ENCODE measurements at regions not wholly inside any gene's neighbourhood (a gene's known extent, or its start where the extent isn't known, plus 50 kb on each side); places are given as distances from the start of the nearest gene placed in this dataset.

DNA sequence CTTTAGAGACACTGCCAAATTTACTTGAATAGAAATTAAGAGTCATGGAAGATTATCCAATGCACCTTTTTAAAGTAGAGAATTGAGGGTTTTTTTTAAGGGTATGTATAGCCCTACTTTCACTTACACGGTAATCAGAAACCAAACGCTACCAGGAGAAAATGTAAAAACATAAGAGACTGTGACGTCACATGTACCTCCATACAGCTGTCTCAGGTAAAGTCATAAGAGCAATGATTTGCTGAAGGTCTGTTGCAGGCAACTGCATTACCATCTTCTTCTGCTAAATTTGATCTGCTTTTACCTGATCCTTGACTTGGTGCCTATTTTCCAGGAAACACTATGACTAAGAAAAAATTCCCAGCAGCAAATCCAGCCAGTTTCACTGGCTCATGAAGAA is 478.5 kb upstream of the DDX18 start:
- Histone ChIP-seq H3K9me3 (ENCODE audit: control insufficient read depth in 4 of 4, low read length in 3 of 4) (no peaks in the 10 kb centered on the region), H3K27ac (ENCODE audit: low read depth in 1 of 2, low read length in 2 of 2) (no peak overlapping the region), H3K9ac (ENCODE audit: low read depth in 1 of 2, low read length in 2 of 2) (no peak overlapping the region), H3K4me1 (ENCODE audit: control insufficient read depth in 4 of 4, insufficient read depth in 4 of 4, low read length in 3 of 4) (no peaks in the 10 kb centered on the region), H3K27me3 (ENCODE audit: control insufficient read depth in 4 of 4, insufficient read depth in 4 of 4, low read length in 3 of 4) (no peaks in the 10 kb centered on the region), H3K4me3 (ENCODE audit: low read depth in 1 of 3, low read length in 3 of 3) (no peak overlapping the region), H3K36me3 (ENCODE audit: control insufficient read depth in 4 of 4, insufficient read depth in 3 of 4, low read depth in 1 of 4, low read length in 3 of 4) (no peaks in the 10 kb centered on the region)
- DNase-seq (ENCODE audit: low spot score), result no peak
- 90% methylated on average over 3 of the region's 3 CpGs for WGBS
- TF ChIP-seq, protein P1, sequence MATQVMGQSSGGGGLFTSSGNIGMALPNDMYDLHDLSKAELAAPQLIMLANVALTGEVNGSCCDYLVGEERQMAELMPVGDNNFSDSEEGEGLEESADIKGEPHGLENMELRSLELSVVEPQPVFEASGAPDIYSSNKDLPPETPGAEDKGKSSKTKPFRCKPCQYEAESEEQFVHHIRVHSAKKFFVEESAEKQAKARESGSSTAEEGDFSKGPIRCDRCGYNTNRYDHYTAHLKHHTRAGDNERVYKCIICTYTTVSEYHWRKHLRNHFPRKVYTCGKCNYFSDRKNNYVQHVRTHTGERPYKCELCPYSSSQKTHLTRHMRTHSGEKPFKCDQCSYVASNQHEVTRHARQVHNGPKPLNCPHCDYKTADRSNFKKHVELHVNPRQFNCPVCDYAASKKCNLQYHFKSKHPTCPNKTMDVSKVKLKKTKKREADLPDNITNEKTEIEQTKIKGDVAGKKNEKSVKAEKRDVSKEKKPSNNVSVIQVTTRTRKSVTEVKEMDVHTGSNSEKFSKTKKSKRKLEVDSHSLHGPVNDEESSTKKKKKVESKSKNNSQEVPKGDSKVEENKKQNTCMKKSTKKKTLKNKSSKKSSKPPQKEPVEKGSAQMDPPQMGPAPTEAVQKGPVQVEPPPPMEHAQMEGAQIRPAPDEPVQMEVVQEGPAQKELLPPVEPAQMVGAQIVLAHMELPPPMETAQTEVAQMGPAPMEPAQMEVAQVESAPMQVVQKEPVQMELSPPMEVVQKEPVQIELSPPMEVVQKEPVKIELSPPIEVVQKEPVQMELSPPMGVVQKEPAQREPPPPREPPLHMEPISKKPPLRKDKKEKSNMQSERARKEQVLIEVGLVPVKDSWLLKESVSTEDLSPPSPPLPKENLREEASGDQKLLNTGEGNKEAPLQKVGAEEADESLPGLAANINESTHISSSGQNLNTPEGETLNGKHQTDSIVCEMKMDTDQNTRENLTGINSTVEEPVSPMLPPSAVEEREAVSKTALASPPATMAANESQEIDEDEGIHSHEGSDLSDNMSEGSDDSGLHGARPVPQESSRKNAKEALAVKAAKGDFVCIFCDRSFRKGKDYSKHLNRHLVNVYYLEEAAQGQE (IDR thresholded peaks at IDR 0.05), result no peak
- TF ChIP-seq GABPA (IDR thresholded peaks at IDR 0.05 in 1 of 2, conservative IDR thresholded peaks at IDR 0.05 in 1 of 2) (no peak), EGR1 (IDR thresholded peaks at IDR 0.05; ENCODE audit: low read depth in 2 of 2) (no peak), NR2F2 (IDR thresholded peaks at IDR 0.05) (no peak), JUND (IDR thresholded peaks at IDR 0.05) (no peak), YY1 (IDR thresholded peaks at IDR 0.05) (no peak), HNF4G (IDR thresholded peaks at IDR 0.05) (no peak), FOXA2 (IDR thresholded peaks at IDR 0.05) (no peak), SP1 (IDR thresholded peaks at IDR 0.05) (no peak), HNF4A (conservative IDR thresholded peaks at IDR 0.05) (no peak), RXRA (IDR thresholded peaks at IDR 0.05) (no peak), RAD21 (IDR thresholded peaks at IDR 0.05) (no peak), TAF1 (conservative IDR thresholded peaks at IDR 0.05) (no peak), FOXA1 (IDR thresholded peaks at IDR 0.05) (no peak)
- TF ChIP-seq, protein P2, sequence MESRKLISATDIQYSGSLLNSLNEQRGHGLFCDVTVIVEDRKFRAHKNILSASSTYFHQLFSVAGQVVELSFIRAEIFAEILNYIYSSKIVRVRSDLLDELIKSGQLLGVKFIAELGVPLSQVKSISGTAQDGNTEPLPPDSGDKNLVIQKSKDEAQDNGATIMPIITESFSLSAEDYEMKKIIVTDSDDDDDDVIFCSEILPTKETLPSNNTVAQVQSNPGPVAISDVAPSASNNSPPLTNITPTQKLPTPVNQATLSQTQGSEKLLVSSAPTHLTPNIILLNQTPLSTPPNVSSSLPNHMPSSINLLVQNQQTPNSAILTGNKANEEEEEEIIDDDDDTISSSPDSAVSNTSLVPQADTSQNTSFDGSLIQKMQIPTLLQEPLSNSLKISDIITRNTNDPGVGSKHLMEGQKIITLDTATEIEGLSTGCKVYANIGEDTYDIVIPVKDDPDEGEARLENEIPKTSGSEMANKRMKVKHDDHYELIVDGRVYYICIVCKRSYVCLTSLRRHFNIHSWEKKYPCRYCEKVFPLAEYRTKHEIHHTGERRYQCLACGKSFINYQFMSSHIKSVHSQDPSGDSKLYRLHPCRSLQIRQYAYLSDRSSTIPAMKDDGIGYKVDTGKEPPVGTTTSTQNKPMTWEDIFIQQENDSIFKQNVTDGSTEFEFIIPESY (IDR thresholded peaks at IDR 0.05), result no peak
- TF ChIP-seq, protein P3, sequence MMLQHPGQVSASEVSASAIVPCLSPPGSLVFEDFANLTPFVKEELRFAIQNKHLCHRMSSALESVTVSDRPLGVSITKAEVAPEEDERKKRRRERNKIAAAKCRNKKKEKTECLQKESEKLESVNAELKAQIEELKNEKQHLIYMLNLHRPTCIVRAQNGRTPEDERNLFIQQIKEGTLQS (IDR thresholded peaks at IDR 0.05), result no peak
- TF ChIP-seq, protein P4, sequence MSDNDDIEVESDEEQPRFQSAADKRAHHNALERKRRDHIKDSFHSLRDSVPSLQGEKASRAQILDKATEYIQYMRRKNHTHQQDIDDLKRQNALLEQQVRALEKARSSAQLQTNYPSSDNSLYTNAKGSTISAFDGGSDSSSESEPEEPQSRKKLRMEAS (IDR thresholded peaks at IDR 0.05), result no peak
- TF ChIP-seq, protein P5, sequence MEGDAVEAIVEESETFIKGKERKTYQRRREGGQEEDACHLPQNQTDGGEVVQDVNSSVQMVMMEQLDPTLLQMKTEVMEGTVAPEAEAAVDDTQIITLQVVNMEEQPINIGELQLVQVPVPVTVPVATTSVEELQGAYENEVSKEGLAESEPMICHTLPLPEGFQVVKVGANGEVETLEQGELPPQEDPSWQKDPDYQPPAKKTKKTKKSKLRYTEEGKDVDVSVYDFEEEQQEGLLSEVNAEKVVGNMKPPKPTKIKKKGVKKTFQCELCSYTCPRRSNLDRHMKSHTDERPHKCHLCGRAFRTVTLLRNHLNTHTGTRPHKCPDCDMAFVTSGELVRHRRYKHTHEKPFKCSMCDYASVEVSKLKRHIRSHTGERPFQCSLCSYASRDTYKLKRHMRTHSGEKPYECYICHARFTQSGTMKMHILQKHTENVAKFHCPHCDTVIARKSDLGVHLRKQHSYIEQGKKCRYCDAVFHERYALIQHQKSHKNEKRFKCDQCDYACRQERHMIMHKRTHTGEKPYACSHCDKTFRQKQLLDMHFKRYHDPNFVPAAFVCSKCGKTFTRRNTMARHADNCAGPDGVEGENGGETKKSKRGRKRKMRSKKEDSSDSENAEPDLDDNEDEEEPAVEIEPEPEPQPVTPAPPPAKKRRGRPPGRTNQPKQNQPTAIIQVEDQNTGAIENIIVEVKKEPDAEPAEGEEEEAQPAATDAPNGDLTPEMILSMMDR (IDR thresholded peaks at IDR 0.05; ENCODE audit: low read depth, low read length, missing input control), result no peak

Data from liver (tissue), 8 donors.